ENCODE measurements at regions not wholly inside any gene's neighbourhood (a gene's known extent, or its start where the extent isn't known, plus 50 kb on each side); places are given as distances from the start of the nearest gene placed in this dataset.

- TF ChIP-seq EP300 (IDR thresholded peaks at IDR 0.05) (no peak), CTCF (IDR thresholded peaks at IDR 0.05) (no peak), POLR2A (IDR thresholded peaks at IDR 0.05) (no peak), POLR2AphosphoS5 (IDR thresholded peaks at IDR 0.05) (no peak)
Measured at GRCh38 chr10:80893256-80893655, 355.6 kb downstream of the SH2D4B start.
